ENCODE measurements at regions not wholly inside any gene's neighbourhood (a gene's known extent, or its start where the extent isn't known, plus 50 kb on each side); places are given as distances from the start of the nearest gene placed in this dataset.

DNA sequence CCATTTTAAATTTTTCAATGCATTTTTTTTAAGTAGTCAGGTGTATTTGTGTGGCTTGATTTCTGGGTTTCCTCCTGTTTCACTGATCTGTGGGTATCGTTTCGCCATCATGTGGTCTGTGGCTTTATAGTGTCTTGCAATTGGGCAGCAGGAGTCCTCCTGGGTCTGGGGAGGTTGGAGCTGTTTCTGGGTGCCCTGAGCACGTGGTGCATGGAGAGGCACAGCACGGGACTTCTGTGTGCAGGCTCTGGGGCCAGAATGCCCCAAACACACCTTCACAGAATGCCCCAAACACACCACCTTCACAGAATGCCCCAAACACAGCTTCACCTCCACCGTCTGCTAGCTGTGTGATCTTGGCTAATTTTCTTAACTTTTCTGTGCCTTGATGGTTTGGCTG, 82.6 kb upstream of the COL5A1 start:
- no peak overlapping the region for H3K56ac ChIP-seq (ENCODE audit: extremely low read depth, insufficient read depth, low read length)
- H4K5ac ChIP-seq (ENCODE audit: low read depth, low read length) = no peak overlapping the region
- intact Hi-C loops (cut with micrococcal nuclease) = no loop called here
- no peaks in the 10 kb centered on the region for H3K36me3 ChIP-seq (ENCODE audit: control insufficient read depth, insufficient read depth, low read length)
- H2BK15ac ChIP-seq (ENCODE audit: low read depth, low read length) = no peak overlapping the region
- H3K4me1 ChIP-seq (ENCODE audit: control insufficient read depth, insufficient read depth, low read length) = peaks cover 12% of the 10 kb centered on the region
- no peaks in the 10 kb centered on the region; the same call in 1 of the 2 replicates for H3K9me1 ChIP-seq (ENCODE audit: insufficient read depth, low read length)
- no peaks in the 10 kb centered on the region for H4K20me1 ChIP-seq (ENCODE audit: insufficient read depth, low read length)
- ChIA-PET POLR2A (ENCODE audit: unreplicated experiment) (no interaction called here), CTCF (no interaction called here)
- H3K14ac ChIP-seq (replicated peaks; ENCODE audit: low read depth, low read length) = no peak overlapping the region
- H3K79me1 ChIP-seq (ENCODE audit: low read depth in 1 of 2, low read length in 2 of 2) = no peaks in the 10 kb centered on the region
- no peak overlapping the region for H3K18ac ChIP-seq (ENCODE audit: low read depth, low read length)
- H2AK9ac ChIP-seq (replicated peaks; ENCODE audit: low read depth, low read length, poor library complexity) = no peak overlapping the region
- H3K23ac ChIP-seq (ENCODE audit: low read depth, low read length) = no peak overlapping the region
- H3K9me3 ChIP-seq (ENCODE audit: control insufficient read depth, insufficient read depth, low read length) = no peaks in the 10 kb centered on the region; the same call in 1 of the 2 replicates
- H4K8ac ChIP-seq (ENCODE audit: low read depth in 2 of 2, low read length in 2 of 2) = no peak overlapping the region
- ATAC-seq (ENCODE audit: low read depth) = no peak
- H2AK5ac ChIP-seq (ENCODE audit: low read depth, low read length) = no peak overlapping the region
- TF ChIP-seq MAFK (IDR thresholded peaks at IDR 0.05; ENCODE audit: low read depth, low read length) (no peak), NFE2L2 (IDR thresholded peaks at IDR 0.05; ENCODE audit: low read depth, low read length) (no peak), RFX5 (IDR thresholded peaks at IDR 0.05; ENCODE audit: low read depth, low read length) (no peak), BHLHE40 (IDR thresholded peaks at IDR 0.05; ENCODE audit: low read depth, low read length) (no peak), CHD1 (IDR thresholded peaks at IDR 0.05; ENCODE audit: low read depth, low read length) (no peak), FOS (IDR thresholded peaks at IDR 0.05; ENCODE audit: low read depth, low read length) (no peak), CTCF (conservative IDR thresholded peaks at IDR 0.05; ENCODE audit: low read depth, low read length) (no peak), SMC3 (IDR thresholded peaks at IDR 0.05; ENCODE audit: low read depth, low read length) (no peak), ELK1 (IDR thresholded peaks at IDR 0.05; ENCODE audit: borderline replicate concordance, low read depth, low read length) (no peak), CEBPB (IDR thresholded peaks at IDR 0.05; ENCODE audit: low read depth, low read length) (no peak), RAD21 (IDR thresholded peaks at IDR 0.05; ENCODE audit: low read length) (no peak), RCOR1 (IDR thresholded peaks at IDR 0.05; ENCODE audit: insufficient replicate concordance, low read length) (no peak), MXI1 (IDR thresholded peaks at IDR 0.05; ENCODE audit: borderline replicate concordance, low read depth, low read length) (no peak), MAZ (IDR thresholded peaks at IDR 0.05; ENCODE audit: borderline replicate concordance, low read depth, low read length) (no peak), POLR2A (IDR thresholded peaks at IDR 0.05; ENCODE audit: low read depth, low read length) (no peak)
- TF ChIP-seq, protein P1, sequence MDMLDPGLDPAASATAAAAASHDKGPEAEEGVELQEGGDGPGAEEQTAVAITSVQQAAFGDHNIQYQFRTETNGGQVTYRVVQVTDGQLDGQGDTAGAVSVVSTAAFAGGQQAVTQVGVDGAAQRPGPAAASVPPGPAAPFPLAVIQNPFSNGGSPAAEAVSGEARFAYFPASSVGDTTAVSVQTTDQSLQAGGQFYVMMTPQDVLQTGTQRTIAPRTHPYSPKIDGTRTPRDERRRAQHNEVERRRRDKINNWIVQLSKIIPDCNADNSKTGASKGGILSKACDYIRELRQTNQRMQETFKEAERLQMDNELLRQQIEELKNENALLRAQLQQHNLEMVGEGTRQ (IDR thresholded peaks at IDR 0.05; ENCODE audit: low read depth, low read length) = no peak
- H4K91ac ChIP-seq (ENCODE audit: insufficient read depth, low read depth, low read length) = no peak overlapping the region
- no peak overlapping the region for H3K4me3 ChIP-seq (ENCODE audit: insufficient read depth, low read depth, low read length)
- BruUV-seq (replicated peaks) = no TSS peak
- no peak overlapping the region for H2AFZ ChIP-seq (replicated peaks; ENCODE audit: low read length, poor library complexity)
- H2BK120ac ChIP-seq (ENCODE audit: low read depth, low read length) = no peak overlapping the region
- no peaks in the 10 kb centered on the region for H3K27me3 ChIP-seq (ENCODE audit: control insufficient read depth, insufficient read depth, low read length)
- H3K27ac ChIP-seq (ENCODE audit: insufficient read depth, low read length) = no peak overlapping the region
- in situ Hi-C loops (cut with MboI; ENCODE audit: low sequenced_read_pairs) = no loop called here
- H2BK20ac ChIP-seq (ENCODE audit: low read depth, low read length) = no peak overlapping the region; the same call in 1 of the 2 replicates
- no peak for DNase-seq
- H3K4me2 ChIP-seq (ENCODE audit: low read depth, low read length) = no peak overlapping the region
- dilution Hi-C loops (cut with HindIII; ENCODE audit: low sequenced_read_pairs, unreplicated experiment) = no loop called here
- WGBS, 2 experiments (ENCODE audit: extremely low coverage in 2 of 2, insufficient read length in 1 of 2) = no CpG with 5 or more reads among the region's 5 CpGs
- no peak overlapping the region for H3K9ac ChIP-seq (ENCODE audit: low read depth, low read length)
- H2BK5ac ChIP-seq (ENCODE audit: low read depth, low read length, poor library complexity, severe bottlenecking) = no peak overlapping the region
- no peak overlapping the region for H3K4ac ChIP-seq (ENCODE audit: low read depth, low read length)

All from IMR-90 (cell line).